GM12878 (cell line): ENCODE measurements at regions not wholly inside any gene's neighbourhood (a gene's known extent, or its start where the extent isn't known, plus 50 kb on each side); places are given as distances from the start of the nearest gene placed in this dataset.

ENCODE experiments used
- ATAC-seq: fragments of 200-7000 bp; cut with Tn5 transposase; 3 replicates; pipeline ENCODE4 v1.9.1; 2020; ENCODE audit warnings: mild to moderate bottlenecking, moderate library complexity
- BruUV-seq: library from RNA; stranded (reverse); fragments of 400-500 nt; replicated peaks from 2 replicates; lab custom pipeline; 2021; lab: Mats Ljungman, UMichigan
- CTCF ChIA-PET: fragments of 300-600 bp; sonication (Branson Sonifier 250); formaldehyde crosslinking; extraction: SDS; loops from one replicate; lab custom pipeline; 2021; ENCODE audit warnings: inconsistent platforms; lab: Yijun Ruan, JAX
- POLR2A ChIA-PET: fragments of 350-600 bp; formaldehyde crosslinking; extraction: SDS; loops from one replicate; lab custom pipeline; 2021; ENCODE audit warnings: inconsistent platforms; lab: Charles Lee
- RAD21 ChIA-PET: fragments of 300-600 bp; sonication (Branson Sonifier 250); formaldehyde crosslinking; loops from one replicate; lab custom pipeline; 2023; ENCODE audit warnings: antibody characterized with exemption; ENCODE audit not compliant: unreplicated experiment; lab: Charles Lee
- SMC1A ChIA-PET: fragments of 300-600 bp; sonication (Branson Sonifier 250); formaldehyde crosslinking; loops from one replicate; lab custom pipeline; 2023; ENCODE audit not compliant: unreplicated experiment, uncharacterized antibody; lab: Charles Lee
- DNase-seq: peaks from one replicate; pipeline ENCODE4 v3.0.0-alpha.2; 2011; ENCODE audit warnings: low read depth, low spot score
- FAIRE-seq: peaks from 3 replicates; lab custom pipeline; 2011; peaks lifted over from hg19 to GRCh38; lab: Jason Lieb, UNC
- H2AFZ ChIP-seq: 2 replicates; pipeline ENCODE4 v1.6.0; 2011; ENCODE audit warnings: low read depth, low read length, control low read depth; ENCODE audit not compliant: control insufficient read depth
- H3K27ac ChIP-seq: 2 replicates; pipeline ENCODE4 v1.5.1; 2011; ENCODE audit warnings: control low read depth; ENCODE audit not compliant: control insufficient read depth, insufficient read depth
- H3K27me3 ChIP-seq, 2 experiments: replicated peaks in 1 of 2; 2 replicates each; pipeline versions ENCODE4 v1.6.0 to v1.6.1; 2011; ENCODE audit warnings: low read length in 1 of 2; ENCODE audit not compliant: control insufficient read depth in 2 of 2, insufficient read depth in 2 of 2
- H3K36me3 ChIP-seq, 2 experiments: 2 replicates each; pipeline ENCODE4 v1.5.1; 2011; ENCODE audit warnings: low read length in 1 of 2; ENCODE audit not compliant: control insufficient read depth in 2 of 2, insufficient read depth in 2 of 2
- H3K4me1 ChIP-seq: 2 replicates; pipeline ENCODE4 v1.6.1; 2011; ENCODE audit warnings: mild to moderate bottlenecking, low read length, moderate library complexity, mixed read lengths; ENCODE audit not compliant: control insufficient read depth, insufficient read depth
- H3K4me2 ChIP-seq: 2 replicates; pipeline ENCODE4 v1.6.0; 2011; ENCODE audit warnings: control low read depth; ENCODE audit not compliant: control insufficient read depth, insufficient read depth
- H3K4me3 ChIP-seq: fragments of 200-600 bp; sonication (generic); 2 replicates; pipeline ENCODE4 v1.5.1; 2016
- H3K79me2 ChIP-seq: 2 replicates; pipeline ENCODE4 v1.6.0; 2011; ENCODE audit warnings: low read length; ENCODE audit not compliant: control insufficient read depth, insufficient read depth
- H3K9ac ChIP-seq: 2 replicates; pipeline ENCODE4 v1.8.0; 2011; ENCODE audit warnings: low read length, control low read depth, mixed read lengths; ENCODE audit not compliant: control insufficient read depth, insufficient read depth
- H3K9me3 ChIP-seq: replicated peaks from 3 replicates; pipeline ENCODE4 v1.5.1; 2011; ENCODE audit warnings: mild to moderate bottlenecking, low read length; ENCODE audit not compliant: control insufficient read depth, insufficient read depth
- H4K20me1 ChIP-seq: 2 replicates; pipeline ENCODE4 v1.6.0; 2011; ENCODE audit not compliant: control insufficient read depth, insufficient read depth
- IKZF1 ChIP-seq: fragments of 450-650 bp; conservative IDR thresholded peaks from 2 replicates; pipeline ENCODE4 v1.6.1; 2017; ENCODE audit warnings: antibody characterized with exemption, mild to moderate bottlenecking
- MYB ChIP-seq: fragments of 150-350 bp; IDR thresholded peaks from 2 replicates; pipeline ENCODE4 v1.6.1; 2014; ENCODE audit warnings: mild to moderate bottlenecking, low read depth, low read length, borderline replicate concordance
- NR2C2 ChIP-seq: IDR thresholded peaks from 2 replicates; pipeline ENCODE4 v1.6.1; 2011; ENCODE audit warnings: borderline replicate concordance, low read depth; ENCODE audit not compliant: control insufficient read depth, insufficient read length
- ZNF622 ChIP-seq: fragments of 450-650 bp; IDR thresholded peaks from 2 replicates; pipeline ENCODE4 v1.6.1; 2017; ENCODE audit warnings: mild to moderate bottlenecking, inconsistent platforms
- WGBS: methylation state at CpG from one replicate; pipeline ENCODE4 v1.1.6; 2016; ENCODE audit warnings: low lambda C conversion rate; ENCODE audit not compliant: insufficient replicate concordance, insufficient coverage; ENCODE audit errors: missing lambda C conversion rate; 5-methylcytosine and 5-hydroxymethylcytosine counted together
- in situ Hi-C: fragments of 300-500 bp; cut with MboI; formaldehyde crosslinking; loops from 9 replicates; pipeline ENCODE4 v1.14.3; 2018; ENCODE audit warnings: mixed read lengths
- intact Hi-C: fragments of 100-400 bp; cut with micrococcal nuclease; formaldehyde crosslinking; loops from one replicate; pipeline ENCODE4 v1.14.2; 2022; ENCODE audit not compliant: unreplicated experiment
- TF ChIP-seq, protein P1 (sequence below): fragments of 450-650 bp; IDR thresholded peaks from 2 replicates; pipeline ENCODE4 v1.6.1; 2017; ENCODE audit warnings: low read depth, mild to moderate bottlenecking, moderate library complexity
- TF ChIP-seq, protein P2 (sequence below): fragments of 450-650 bp; IDR thresholded peaks from 2 replicates; pipeline ENCODE4 v1.6.1; 2017; ENCODE audit warnings: antibody characterized with exemption, mild to moderate bottlenecking, moderate library complexity

DNA sequence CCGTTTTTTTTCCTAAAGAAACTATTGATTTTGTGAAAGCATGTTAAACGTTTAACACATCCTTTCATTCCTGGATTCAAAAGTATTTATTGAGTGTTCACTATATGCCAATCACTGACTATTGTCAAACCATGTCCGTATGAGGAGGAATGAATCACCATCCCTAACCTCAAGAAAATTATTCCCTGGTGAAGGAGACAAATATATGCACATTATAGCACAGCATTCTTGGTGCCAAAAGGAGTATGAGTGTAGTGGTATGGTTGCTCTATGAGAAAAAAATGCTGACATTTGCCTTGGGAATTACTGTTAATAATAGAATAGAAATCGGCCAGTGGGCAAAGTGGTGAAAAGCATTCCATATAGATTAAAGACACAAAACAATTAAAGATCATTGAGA is 1390.1 kb downstream of the MRPL39 start:
- H3K4me1 ChIP-seq = no peaks in the 10 kb centered on the region

More for the DNA sequence above, 1390.1 kb downstream of the MRPL39 start:
- POLR2A ChIA-PET = no interaction called here
- no peak for DNase-seq
- no peak overlapping the region for H3K4me2 ChIP-seq
- H3K27ac ChIP-seq = no peak overlapping the region
- no peak overlapping the region for H2AFZ ChIP-seq
- H3K9me3 ChIP-seq = no peaks in the 10 kb centered on the region
- SMC1A ChIA-PET = interaction anchor here (0.8 kb wide), 1 partner anchor 17 kb away, joined by 3 read pairs; no protein-coding TSS in a partner anchor
- TF ChIP-seq, protein P1, sequence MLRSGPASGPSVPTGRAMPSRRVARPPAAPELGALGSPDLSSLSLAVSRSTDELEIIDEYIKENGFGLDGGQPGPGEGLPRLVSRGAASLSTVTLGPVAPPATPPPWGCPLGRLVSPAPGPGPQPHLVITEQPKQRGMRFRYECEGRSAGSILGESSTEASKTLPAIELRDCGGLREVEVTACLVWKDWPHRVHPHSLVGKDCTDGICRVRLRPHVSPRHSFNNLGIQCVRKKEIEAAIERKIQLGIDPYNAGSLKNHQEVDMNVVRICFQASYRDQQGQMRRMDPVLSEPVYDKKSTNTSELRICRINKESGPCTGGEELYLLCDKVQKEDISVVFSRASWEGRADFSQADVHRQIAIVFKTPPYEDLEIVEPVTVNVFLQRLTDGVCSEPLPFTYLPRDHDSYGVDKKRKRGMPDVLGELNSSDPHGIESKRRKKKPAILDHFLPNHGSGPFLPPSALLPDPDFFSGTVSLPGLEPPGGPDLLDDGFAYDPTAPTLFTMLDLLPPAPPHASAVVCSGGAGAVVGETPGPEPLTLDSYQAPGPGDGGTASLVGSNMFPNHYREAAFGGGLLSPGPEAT = no peak
- no peak for TF ChIP-seq ZNF622
- TF ChIP-seq MYB = no peak
- no peak for TF ChIP-seq IKZF1
- TF ChIP-seq, protein P2, sequence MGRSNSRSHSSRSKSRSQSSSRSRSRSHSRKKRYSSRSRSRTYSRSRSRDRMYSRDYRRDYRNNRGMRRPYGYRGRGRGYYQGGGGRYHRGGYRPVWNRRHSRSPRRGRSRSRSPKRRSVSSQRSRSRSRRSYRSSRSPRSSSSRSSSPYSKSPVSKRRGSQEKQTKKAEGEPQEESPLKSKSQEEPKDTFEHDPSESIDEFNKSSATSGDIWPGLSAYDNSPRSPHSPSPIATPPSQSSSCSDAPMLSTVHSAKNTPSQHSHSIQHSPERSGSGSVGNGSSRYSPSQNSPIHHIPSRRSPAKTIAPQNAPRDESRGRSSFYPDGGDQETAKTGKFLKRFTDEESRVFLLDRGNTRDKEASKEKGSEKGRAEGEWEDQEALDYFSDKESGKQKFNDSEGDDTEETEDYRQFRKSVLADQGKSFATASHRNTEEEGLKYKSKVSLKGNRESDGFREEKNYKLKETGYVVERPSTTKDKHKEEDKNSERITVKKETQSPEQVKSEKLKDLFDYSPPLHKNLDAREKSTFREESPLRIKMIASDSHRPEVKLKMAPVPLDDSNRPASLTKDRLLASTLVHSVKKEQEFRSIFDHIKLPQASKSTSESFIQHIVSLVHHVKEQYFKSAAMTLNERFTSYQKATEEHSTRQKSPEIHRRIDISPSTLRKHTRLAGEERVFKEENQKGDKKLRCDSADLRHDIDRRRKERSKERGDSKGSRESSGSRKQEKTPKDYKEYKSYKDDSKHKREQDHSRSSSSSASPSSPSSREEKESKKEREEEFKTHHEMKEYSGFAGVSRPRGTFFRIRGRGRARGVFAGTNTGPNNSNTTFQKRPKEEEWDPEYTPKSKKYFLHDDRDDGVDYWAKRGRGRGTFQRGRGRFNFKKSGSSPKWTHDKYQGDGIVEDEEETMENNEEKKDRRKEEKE = no peak
- no peak for TF ChIP-seq NR2C2
- H4K20me1 ChIP-seq = no peaks in the 10 kb centered on the region
- 0% methylated on average over 4 of the region's 4 CpGs for WGBS
- H3K36me3 ChIP-seq = no peaks in the 10 kb centered on the region
- no peak for ATAC-seq
- in situ Hi-C loops (no loop called here), intact Hi-C loops (no loop called here)
- H3K4me3 ChIP-seq = no peak overlapping the region
- H3K79me2 ChIP-seq = no peaks in the 10 kb centered on the region
- RAD21 ChIA-PET = no interaction called here
- BruUV-seq = no TSS peak
- no peak overlapping the region for H3K9ac ChIP-seq
- FAIRE-seq = no peak
- no peaks in the 10 kb centered on the region for H3K27me3 ChIP-seq
- CTCF ChIA-PET = no interaction called here
